Fibroblast of skin of left quadriceps (primary cell): ENCODE measurements at regions not wholly inside any gene's neighbourhood (a gene's known extent, or its start where the extent isn't known, plus 50 kb on each side); places are given as distances from the start of the nearest gene placed in this dataset.

Experiments used
- DNase-seq, 2 experiments: peaks; one replicate each; pipeline ENCODE4 v3.0.0-alpha.2; 2013; ENCODE audit warnings: low read depth in 2 of 2

DNA sequence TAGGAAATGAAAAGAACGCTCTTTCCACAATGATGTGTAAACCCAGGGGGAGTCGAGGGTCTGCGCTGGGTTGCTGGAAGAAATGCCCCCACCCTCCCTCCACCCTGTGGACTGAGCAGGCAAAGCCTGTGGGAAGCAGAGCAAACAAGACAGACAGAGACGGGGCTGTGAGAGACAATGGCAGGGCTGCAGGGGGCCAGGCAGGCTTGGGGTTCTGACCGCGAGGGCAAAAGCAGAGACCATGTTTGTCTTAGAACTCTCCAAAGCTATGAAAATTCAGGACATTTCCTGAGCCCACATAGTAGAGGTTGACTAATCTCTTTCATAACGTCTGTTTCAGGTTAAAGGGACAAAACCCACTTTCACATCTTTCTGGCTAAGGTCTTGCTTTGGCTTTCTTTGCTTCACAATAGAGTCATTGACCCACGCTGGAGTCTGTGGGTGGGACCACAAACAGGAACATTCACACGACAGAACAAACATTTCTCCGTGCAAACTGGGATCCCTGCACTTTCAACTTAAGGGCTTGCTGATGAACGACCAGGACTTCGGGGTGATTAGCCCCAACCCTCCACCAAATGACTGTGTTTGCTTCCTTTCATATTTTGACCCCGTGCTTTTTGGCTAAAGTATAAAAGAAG is 156.0 kb upstream of the TPM1 start:
- no peak for DNase-seq

DNA sequence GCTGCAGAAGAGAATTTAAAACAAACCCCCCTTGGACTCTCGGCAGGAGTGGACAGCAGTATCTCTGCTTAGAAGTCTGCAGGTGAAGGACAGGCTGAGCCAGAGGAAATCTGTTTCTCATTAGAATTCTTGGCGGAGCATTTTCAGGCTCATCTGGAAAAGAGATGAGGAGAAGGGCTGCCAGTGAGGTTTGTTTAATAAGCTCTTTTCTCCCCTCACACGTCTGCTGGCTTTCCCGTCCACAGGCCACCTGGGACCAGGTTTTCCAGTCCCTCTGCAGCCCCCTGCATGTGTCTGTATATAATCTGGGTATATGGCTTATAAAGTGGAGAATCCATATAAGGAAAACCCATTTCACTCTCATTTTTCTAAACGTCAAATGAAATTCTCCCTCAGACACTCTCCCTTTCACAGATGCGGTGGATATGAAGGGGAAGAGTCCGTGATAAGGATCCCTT is 155.4 kb upstream of the TPM1 start:
- DNase-seq, result peak in 1 of 2 experiments; percentile 49

DNA sequence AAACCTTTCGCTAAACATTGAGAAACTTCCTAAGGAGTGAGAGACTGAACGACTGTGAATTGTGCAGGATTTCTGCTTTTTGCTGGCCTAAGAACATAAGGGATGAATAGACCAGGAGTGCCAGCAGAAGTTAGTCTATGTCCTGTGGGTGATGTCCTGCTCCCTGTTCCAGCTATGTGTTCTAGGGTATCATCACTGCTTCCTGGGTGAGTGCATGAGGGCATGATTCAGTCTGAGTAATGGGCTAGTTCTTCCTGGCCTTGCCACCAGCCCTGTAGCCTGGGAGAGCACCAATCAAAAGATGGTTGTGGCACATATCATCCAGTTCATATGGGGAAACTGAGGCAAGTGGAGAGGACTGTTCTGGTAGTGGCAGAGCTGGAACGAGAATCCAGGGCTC is 153.9 kb upstream of the TPM1 start:
- no peak for DNase-seq

DNA sequence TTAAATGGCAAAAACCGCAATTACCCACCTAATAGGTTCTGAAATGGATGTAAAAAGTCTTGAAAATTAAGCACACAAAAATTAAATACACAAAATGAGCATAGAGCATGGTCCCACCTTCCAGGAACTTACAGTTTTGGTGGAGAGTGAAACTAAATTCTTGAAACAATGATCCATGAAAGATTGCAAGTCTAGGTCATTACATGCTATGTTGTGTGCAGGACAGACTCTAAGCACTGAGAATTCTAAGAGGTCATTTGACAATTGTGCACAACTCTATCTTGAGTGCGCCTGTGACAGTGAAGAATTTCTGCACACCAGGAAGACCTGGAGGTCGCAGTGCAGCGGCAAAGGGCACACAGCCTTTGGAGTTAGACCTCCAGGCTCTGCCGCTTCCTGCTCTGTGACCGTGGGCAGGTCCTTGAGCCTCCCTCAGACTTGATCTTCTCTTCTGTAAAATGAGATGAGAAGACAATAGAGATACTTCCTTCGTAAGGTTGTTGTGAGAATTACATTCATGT is 153.3 kb upstream of the TPM1 start:
- no peak for DNase-seq

DNA sequence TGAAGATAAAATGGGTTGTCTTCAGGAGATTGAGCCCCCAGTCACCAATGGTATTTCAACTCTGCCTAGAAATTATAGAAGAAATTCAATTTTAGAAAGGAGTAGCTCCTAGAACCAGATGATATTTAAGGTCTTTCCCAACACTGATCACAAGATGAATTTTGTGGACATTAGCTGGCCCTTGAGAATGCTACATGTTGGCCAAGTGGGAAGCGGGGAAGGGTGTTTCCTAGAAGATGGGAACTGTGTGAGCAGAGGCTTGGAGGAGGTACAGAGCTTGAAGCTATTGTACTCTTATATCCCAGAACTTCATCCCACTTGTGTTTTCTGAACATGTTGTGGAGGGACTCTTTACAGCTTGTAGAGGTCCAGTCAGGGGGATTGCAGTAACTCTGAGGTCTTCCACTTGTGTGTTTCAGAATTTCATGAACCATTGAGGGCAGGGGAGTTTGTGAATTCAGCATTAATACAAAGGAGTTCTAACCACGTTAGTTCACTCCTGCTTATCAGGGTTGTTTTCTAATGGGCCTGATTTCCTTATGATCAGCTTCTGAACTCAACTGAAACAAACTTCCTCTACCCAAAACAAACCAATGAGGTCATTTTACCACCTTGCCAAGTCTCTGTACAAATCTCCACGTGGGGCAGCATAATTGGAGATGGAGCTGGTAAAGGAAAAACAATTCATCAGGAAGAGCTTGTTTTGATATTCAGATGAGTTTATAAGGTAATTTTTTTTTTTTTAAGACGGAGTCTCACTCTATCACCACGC is 152.6 kb upstream of the TPM1 start:
- DNase-seq, result no peak

DNA sequence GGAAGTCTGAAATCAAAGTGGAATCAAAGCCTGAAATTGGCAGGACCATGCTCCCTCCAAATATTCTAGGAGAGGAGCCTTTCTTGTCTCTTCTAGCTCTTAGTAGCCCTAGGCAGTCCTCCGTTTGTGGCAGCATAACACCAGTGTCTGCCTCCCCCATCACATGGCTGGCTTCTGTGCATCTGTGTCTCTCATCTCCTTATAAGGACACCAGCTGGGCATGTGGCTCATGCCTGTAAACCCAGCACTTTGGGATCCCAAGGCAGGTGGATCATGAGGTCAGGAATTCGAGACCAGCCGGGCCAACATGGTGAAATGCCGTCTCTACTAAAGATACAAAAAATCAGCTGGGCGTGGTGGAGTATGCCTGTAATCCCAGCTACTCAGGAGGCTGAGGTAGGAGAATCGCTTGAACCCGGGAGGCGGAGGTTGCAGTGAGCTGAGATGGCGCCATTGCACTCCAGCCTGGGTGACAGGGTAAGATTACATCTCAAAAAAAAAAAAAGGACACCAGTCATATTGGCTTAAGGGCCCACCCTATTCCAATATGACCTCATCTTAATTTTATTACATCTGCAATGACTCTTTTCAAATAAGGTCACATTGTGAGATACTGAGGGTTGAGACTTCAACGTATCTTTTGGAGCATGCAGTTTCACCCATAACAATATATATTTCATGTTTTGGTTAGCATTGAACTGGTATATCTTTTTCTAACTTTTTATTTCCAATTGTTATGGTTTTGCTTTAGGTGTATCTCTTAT is 148.0 kb upstream of the TPM1 start:
- DNase-seq, result no peak

DNA sequence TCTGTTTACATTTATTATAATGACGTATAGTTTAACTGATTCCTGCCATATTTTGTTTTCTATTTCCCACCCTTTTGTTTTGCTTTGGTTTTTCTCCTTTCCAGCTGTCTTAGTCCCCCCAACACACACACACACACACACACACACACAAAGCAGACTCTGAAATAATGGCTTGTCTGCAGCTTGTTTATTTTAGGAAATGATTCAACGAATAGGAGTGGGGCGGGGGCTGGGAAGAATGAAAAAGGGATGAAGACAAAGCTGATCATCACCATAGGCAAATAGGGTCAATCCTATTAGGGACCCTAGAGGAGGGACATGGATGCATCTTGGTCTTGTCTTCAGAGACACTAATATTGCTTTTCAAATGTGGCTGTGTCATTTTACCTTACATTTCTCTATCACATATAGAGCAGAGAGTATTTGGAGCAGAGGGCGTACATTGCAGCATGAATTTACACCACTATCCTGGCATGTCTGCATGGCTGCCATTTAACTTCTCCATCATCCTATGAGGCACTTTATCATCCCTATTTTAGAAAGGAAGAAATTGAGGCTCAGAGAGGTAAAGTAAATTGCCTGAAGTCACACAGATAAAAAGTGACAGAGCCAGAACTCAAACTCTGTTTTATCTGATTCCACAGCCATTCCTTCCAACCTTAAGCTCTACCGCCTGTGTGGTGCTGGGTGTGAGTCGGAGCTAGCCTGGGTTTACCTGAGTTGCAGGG is 147.2 kb upstream of the TPM1 start:
- peak; percentile 58 to 62 for DNase-seq

DNA sequence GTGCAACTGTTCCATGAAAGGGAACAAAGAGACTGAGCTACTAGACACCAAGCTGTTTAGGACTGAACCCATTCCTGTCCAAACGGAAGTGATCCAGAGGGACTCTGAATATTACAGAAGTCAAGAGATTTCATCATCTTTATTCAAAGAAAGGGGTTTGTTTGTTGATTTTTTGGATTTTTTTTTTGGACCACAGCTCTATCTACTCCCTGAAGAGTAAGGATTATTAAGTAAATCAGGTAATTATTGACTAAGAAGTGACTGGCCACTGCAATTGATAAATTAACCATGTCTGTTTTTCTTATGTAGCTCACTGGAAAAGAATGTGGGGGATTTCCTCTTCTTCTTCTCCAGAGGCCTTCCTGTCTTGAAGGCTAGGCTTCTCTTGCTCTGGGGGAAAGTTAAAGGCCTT is 146.6 kb upstream of the TPM1 start:
- peak; percentile 74 to 78 for DNase-seq

DNA sequence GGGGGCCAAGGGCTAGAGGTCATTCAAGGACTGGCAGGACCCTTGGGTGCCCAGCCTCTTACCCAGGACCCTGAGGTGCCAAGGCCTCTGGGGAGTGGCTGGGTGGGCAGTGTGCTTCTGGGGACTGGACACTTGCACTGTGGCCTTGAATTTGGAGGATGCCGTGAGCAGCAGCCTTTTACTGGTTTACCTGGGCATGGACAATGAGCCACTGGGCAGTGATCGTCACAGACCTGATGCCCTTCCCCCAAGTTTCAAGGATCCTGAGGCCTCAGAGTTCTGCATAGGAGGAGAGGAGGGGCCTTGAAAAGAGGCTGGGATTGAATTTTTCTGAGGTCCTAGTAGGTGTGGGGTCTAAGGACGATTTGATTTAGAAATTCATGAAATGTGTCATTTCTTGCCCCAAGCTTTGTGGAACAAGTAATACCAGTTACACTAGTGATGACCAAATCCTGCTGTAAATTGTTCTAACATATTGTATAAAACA is 146.1 kb upstream of the TPM1 start:
- no peak for DNase-seq

DNA sequence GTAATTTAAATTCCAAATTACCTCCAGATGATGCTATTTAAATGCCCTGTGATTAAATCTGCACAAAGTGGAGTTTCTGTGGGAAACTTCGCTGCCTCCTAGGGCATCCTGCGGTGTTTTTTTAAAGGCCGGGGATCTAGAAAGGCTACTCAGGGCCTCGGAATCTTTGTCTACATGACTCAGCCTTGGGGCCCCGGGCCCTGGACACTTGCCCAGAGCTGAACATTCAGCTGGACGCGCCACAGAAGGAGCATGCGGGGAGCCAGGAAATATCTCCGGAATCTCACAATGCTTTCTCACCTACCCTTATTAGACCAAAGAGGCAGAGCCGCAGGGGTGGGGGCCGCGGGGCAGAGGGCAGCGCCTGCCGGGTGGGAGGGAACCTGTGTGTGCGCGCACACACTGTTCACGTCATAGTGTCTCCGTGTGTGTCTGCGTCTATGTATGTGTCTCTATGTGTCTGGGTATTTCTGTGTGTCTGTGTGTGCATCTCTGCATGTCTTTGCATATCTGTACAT is 145.5 kb upstream of the TPM1 start:
- peak; percentile 99 for DNase-seq

DNA sequence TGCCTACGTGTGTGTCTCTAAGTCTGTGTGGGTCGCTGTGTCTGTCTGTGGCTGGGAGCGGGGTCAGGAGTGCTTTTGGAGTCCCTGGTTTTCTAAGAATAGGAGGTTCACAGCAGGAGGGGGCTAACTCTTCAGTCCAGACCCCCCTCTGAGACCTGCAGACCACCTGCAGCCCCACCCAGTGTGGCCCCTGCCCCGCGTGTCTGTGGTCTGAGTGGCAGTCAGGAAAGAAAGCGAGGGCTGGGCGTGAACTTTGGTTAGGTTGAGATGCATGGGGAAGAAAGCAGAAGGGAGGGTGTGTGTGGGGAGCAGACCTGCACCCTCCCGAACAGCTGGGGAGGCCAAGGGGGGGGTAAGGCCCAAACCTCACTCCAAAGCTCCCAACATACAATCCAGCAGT is 144.9 kb upstream of the TPM1 start:
- DNase-seq, result no peak

DNA sequence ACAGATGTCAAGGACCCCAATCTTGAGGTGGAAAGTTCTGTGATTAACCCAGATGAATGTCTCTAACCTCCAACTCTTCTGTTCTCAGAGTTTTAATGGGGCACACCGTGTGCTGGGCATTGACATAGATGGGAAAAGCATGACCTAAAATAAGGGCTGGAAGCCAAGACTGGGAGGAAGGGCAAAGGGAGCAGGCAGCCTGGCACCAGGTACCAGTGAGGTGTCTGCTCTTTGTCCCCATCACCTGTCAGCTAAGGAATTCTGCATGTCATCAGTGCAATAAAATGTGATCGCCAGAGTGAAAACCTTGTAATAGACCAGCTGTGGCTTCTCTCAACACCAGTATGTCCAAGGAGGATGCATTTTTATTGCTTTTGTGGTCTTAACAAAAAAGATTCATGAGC is 143.5 kb upstream of the TPM1 start:
- DNase-seq, result no peak

DNA sequence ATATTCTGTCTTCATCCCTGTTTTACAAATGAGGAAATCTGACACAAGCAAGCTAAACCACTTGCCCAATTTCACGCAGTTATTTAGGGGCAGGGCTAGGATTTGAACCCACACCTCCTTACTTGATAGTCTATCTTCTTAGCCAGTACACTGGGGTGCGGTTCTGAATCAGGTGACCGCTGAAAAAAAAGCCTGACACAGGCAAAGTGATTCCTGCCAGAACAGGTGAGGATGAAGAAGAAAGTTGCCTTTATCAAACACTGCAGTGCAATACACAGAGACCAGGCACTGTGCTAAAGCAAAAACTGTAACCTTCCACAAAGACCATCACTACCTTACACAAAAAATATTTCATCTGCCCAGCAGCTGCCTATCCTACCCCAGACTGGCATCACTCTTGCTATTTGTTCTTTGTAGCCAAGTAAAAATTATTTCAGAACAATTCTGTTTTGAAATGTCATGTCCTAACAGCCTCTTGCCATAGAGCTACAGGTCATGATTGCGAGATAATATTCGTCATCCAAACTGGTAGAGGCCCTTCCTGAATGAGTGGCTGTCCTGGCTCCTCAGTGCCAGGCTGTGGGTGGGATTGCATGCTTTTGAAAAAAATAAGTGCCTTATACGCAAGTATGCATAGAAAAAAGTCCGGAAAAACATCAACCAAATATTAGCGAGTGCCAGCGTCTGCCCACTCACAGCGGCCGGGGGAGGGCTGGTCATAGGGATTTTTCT is 142.3 kb upstream of the TPM1 start:
- DNase-seq, result no peak

DNA sequence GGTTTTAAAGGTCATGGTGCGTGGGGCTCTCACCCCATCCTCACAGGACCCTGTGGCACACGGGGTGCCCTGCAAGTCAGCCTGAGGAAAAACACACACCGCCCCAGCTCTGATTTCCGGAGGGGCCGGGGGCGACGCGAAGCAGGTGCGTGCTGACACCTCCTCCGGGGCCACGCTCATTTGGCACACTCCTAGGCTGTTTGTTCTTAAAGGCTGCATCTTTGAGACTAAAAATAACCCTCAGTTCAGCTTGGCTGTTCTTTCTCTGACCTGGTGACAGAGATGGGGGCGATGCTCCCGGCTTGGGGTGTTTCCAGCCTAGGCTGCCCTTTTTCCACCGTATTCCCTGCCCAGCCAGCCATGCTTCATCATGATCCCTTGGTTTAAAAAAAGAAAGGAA is 141.5 kb upstream of the TPM1 start:
- DNase-seq, result no peak

DNA sequence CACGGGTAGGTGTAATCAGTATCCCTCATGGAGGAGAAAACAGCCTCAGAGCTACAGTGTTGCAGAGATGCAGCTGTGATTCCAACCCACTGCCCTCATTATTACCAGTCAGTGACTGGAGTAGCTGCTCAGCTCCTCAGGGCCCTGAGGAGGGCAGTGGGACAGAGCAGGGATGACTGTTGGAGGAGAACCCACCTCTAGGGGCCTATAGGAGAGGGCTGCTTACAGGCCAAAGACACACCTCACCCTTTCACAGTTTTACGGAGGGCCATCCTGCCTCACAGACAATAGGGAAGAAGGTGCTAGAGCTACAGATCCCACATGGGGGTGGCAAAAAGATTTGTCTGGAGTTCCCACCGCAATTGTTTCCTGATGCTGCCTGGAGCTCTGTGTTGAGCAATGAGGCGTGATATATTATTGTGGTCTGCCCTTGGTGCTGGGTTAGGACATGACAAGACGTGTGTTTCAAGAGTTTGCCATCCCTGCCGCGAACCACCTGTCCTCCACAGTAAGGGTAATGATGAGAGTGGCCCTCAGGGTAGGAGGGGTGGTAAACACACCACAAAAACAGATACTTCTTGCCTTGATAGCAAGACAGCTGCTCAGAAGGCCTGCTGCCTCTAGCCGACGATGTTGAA is 140.5 kb upstream of the TPM1 start:
- no peak for DNase-seq

DNA sequence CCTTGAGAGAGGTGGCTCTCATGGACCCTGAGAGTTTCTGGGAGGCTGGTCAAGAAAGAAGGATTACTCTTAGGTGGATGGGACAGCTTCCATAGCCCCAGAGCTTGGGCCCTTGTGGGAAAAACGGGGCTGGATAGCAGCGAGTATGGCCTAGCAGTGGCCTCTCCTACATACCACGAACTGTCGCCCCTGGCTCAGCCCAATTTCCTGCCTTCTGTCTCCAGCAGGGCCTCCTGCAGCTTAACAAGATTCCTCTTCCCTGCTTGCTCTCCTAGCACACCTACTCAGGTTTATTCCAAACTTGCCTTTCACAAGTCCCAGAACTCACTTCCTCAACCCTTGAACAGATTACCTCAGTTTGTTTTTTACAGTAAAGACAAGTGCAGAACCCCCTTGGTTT is 139.7 kb upstream of the TPM1 start:
- DNase-seq, result no peak

DNA sequence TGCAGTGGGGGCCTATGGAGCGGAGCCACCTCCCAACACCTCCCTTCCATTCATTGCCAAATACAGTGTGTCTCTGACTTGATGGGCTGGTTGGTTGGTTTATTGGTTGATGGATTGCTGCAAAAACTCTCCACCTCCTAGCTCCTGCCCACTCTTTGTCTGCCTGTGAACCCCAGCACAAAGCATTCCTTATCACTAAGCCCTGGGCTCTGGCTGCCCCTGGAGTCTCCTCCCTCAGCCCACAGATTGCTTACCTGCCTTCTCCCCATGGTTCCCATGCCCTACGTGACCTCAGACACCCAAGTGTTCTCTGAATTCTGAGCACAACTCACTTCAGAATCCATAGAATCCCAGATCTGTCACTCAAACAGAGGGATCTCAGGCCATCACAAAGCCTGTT is 139.1 kb upstream of the TPM1 start:
- no peak for DNase-seq

DNA sequence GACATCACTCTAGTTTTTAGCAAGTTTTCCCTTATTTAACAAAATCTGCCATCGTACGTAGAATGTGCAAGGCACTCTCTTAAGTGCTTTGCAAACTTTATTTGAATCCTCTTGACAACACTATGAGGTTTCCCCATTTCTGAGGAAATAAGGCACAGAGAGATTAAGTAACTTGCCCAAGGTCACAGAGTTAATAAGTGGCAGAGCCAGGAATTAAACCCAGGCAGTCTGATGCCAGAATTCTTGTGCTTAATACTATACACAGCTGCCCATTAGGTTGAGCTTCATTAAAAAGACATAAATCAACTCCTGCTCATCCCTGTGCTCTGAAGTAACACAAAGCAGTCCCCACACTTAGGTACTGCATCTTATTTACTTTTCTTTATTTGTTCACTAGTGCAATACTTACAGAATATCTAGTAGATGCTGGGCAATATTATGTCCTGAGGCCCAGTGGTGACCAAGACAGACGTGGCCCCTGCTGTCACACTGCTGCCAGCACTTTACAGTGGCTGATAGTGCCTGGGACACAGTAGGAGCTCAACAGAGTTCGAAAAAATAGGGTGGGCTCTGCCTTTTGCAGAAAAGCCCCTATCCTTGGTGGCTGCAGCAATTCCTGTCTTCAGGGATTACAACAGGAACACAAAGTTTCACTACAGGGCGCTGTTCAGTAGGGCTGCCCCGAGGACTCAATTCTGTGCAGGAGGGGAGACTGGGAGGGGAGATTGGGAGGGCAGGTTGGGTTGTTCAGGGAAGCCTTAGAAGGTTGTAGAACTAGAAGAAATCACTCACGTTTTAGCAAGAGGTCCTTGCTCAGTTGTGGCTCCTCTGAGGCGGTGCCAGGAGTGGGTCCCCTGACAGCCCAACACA is 138.3 kb upstream of the TPM1 start:
- no peak for DNase-seq

DNA sequence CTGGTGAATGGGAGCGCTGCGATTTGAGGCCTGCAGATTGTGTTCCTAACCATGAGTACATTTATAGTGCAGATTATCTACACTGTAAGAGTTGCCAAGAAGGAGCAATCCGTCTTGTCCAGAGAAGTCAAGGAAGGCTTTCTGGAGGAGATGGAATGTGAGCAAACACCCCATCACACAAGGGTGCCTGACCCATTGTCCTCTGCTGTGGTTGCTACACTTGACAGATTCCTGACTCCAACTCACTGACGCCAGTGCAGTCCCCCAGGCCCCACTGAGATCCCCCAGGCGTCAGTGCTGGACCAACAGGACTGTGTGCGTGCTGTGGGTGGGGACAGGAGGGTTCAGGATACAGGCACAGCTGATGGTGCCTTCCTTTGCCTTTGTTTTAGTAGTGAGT is 135.9 kb upstream of the TPM1 start:
- no peak for DNase-seq
